ENCODE measurements at regions not wholly inside any gene's neighbourhood (a gene's known extent, or its start where the extent isn't known, plus 50 kb on each side); places are given as distances from the start of the nearest gene placed in this dataset.

DNA sequence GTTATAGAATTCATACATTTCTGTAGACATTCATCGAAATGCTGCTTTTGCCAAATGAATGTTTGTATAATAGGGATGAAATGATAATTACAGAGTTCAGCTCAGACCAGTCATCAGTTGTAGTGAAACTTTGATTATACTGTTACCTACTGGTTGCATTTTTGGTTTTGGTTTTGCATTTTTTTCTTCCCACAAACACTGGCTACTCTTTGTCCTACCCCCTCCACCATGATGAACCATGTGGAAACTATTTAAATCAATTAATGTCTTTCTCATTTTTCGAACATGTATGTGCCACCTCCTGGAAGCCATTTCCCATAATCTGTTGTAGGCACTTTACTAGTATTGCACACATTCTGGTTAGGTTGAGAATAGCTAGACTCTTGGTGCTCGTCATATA, 75.3 kb upstream of the MTNR1B start:
- H3K27ac ChIP-seq, result no peak overlapping the region
- TF ChIP-seq, protein P1, sequence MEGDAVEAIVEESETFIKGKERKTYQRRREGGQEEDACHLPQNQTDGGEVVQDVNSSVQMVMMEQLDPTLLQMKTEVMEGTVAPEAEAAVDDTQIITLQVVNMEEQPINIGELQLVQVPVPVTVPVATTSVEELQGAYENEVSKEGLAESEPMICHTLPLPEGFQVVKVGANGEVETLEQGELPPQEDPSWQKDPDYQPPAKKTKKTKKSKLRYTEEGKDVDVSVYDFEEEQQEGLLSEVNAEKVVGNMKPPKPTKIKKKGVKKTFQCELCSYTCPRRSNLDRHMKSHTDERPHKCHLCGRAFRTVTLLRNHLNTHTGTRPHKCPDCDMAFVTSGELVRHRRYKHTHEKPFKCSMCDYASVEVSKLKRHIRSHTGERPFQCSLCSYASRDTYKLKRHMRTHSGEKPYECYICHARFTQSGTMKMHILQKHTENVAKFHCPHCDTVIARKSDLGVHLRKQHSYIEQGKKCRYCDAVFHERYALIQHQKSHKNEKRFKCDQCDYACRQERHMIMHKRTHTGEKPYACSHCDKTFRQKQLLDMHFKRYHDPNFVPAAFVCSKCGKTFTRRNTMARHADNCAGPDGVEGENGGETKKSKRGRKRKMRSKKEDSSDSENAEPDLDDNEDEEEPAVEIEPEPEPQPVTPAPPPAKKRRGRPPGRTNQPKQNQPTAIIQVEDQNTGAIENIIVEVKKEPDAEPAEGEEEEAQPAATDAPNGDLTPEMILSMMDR (IDR thresholded peaks at IDR 0.05), result no peak
- no peak overlapping the region for H3K4me3 ChIP-seq
- H3K9me3 ChIP-seq, result no peaks in the 10 kb centered on the region
- intact Hi-C loops (cut with DNase I), result no loop called here
- DNase-seq (ENCODE audit: low spot score in 2 of 2), result no peak
- no peaks in the 10 kb centered on the region for H3K27me3 ChIP-seq
- H3K36me3 ChIP-seq, result no peaks in the 10 kb centered on the region
- no peaks in the 10 kb centered on the region for H3K4me1 ChIP-seq

DNA sequence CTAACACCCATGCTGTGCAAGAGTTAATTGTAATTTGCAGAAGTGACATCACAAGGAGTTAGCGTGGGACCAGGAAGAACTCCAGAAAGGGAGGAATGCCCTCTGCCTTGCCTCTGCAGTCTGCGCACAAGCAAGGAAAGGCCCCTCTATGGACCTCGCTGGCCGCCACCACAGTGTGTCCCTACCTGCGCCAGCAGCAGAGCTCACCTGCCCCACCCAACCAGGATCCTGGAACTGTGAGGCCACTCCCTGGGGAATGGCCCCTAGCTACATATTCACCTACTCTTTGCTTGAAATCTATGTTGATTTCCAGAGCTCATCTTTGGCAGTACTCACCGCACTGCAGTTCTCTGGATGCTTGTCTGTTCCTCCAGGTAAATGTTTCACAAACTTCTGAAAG, 72.0 kb upstream of the MTNR1B start:
- Histone ChIP-seq H3K4me3 (no peak overlapping the region), H3K27me3 (no peaks in the 10 kb centered on the region), H3K36me3 (no peaks in the 10 kb centered on the region), H3K27ac (no peak overlapping the region), H3K9me3 (no peaks in the 10 kb centered on the region), H3K4me1 (no peaks in the 10 kb centered on the region)
- intact Hi-C loops (cut with DNase I), result no loop called here
- no peak for DNase-seq (ENCODE audit: low spot score in 2 of 2)
- TF ChIP-seq, protein P1 (IDR thresholded peaks at IDR 0.05), result no peak

DNA sequence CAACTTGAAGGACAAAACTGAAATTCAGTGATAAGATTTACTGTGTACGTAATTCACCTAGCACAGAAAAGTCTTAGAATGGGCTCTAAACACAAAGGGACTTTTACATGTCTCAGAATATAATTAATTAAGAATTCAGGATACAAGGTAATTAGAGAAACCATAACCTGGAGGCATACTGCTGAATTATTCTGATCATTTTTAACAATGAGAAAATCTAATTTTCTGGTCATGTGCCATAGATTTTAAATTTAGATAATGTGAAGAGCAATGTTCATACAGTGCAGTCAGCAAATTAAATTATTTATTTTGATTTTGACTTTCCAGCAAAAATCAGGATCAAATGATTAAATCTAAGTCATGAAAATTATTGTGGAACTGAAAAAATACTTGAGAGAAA, 67.0 kb upstream of the MTNR1B start:
- TF ChIP-seq, protein P1 (IDR thresholded peaks at IDR 0.05), result no peak
- DNase-seq (ENCODE audit: low spot score in 2 of 2), result no peak
- intact Hi-C loops (cut with DNase I), result no loop called here

DNA sequence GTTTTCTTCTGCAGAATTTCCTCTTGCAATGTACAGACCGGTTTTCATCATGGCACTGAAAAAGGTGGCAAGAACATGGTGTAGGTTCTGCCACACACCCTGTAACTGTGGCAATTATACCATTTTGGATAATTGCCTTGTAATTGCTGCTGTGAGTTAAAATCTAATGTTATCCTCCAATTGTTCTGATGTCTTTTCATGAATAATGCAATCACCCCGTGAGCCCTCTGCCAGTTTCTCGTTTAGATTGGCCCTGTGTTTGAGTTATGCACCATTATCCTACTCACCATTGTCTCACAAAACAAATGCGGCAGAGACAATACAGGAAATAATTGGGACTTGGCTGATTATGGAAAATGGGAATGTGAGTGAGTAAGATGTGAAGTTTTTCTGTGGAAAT, 61.8 kb upstream of the MTNR1B start:
- H3K27ac ChIP-seq, result no peak overlapping the region
- H3K4me3 ChIP-seq, result no peak overlapping the region
- no peaks in the 10 kb centered on the region for H3K4me1 ChIP-seq
- no peaks in the 10 kb centered on the region for H3K9me3 ChIP-seq
- H3K36me3 ChIP-seq, result no peaks in the 10 kb centered on the region
- DNase-seq (ENCODE audit: low spot score in 2 of 2), result no peak
- H3K27me3 ChIP-seq, result no peaks in the 10 kb centered on the region
- TF ChIP-seq, protein P1 (IDR thresholded peaks at IDR 0.05), result no peak
- intact Hi-C loops (cut with DNase I), result no loop called here

More for the DNA sequence above, 67.0 kb upstream of the MTNR1B start:
- Histone ChIP-seq H3K27me3 (no peaks in the 10 kb centered on the region), H3K4me1 (no peaks in the 10 kb centered on the region), H3K9me3 (no peaks in the 10 kb centered on the region), H3K4me3 (no peak overlapping the region), H3K27ac (no peak overlapping the region), H3K36me3 (no peaks in the 10 kb centered on the region)

DNA sequence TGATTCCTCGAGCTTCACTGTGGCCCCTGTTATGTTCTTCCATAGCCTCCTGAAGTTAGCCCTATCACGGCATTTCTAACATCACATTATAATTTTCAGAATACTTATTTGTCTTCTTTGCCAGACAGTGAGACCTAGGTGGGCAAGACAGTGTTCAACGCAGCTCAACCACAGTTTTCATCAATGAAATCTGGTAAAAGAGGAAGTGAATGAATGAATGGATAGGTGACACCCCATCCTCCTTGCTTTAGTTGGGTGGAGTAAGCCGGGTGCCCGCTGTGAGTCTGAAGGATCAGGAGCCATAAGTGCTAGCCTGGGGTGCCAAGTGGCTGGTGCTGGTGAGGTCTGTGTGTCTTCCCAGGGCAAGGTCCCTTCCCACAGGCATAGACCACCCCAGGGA, 60.2 kb upstream of the MTNR1B start:
- intact Hi-C loops (cut with DNase I), result no loop called here
- Histone ChIP-seq H3K4me1 (no peaks in the 10 kb centered on the region), H3K27me3 (no peaks in the 10 kb centered on the region), H3K4me3 (no peak overlapping the region), H3K36me3 (no peaks in the 10 kb centered on the region), H3K27ac (no peak overlapping the region), H3K9me3 (no peaks in the 10 kb centered on the region)
- TF ChIP-seq, protein P1 (IDR thresholded peaks at IDR 0.05), result no peak
- no peak for DNase-seq (ENCODE audit: low spot score in 2 of 2)

DNA sequence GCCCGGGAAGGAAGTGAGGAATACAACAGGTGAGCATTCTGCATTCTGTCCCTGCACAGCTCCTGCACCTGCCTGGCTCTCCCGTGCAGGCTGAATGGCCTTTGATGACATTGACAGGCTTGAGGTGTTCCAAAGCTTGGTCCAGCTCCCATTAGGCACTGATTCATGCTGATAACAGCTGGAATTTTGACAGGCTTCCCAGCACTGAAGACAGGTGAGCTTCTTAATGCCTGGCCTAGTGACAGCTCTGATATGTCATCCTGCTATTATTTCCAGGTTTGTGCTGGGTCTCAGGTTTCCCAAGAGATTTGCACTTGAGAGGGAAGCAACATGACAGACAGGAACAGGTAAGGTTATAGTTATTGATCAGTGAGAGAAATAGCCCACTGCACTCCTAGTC, 58.0 kb upstream of the MTNR1B start:
- Histone ChIP-seq H3K27me3 (no peaks in the 10 kb centered on the region), H3K36me3 (no peaks in the 10 kb centered on the region), H3K4me3 (no peak overlapping the region), H3K27ac (no peak overlapping the region), H3K9me3 (no peaks in the 10 kb centered on the region), H3K4me1 (no peaks in the 10 kb centered on the region)
- intact Hi-C loops (cut with DNase I), result no loop called here
- TF ChIP-seq, protein P1 (IDR thresholded peaks at IDR 0.05), result no peak
- DNase-seq (ENCODE audit: low spot score in 2 of 2), result no peak

Data from ascending aorta (tissue), 2 donors.